Large intestine (tissue), 3 donors: ENCODE measurements at regions not wholly inside any gene's neighbourhood (a gene's known extent, or its start where the extent isn't known, plus 50 kb on each side); places are given as distances from the start of the nearest gene placed in this dataset.

Experiments used
- DNase-seq, 2 donors: peaks; one replicate each; pipeline versions ENCODE4 v3.0.0 to v3.0.0-alpha.2; 2013
- H3K27ac ChIP-seq: one replicate; pipeline ENCODE4 v1.5.1; 2013; ENCODE audit warnings: low read length
- H3K27me3 ChIP-seq: 2 replicates; pipeline ENCODE4 v1.6.1; 2013; ENCODE audit warnings: low read length; ENCODE audit not compliant: control insufficient read depth, insufficient read depth
- H3K36me3 ChIP-seq: 2 replicates; pipeline ENCODE4 v1.6.1; 2013; ENCODE audit warnings: low read length; ENCODE audit not compliant: control insufficient read depth, insufficient read depth
- H3K4me1 ChIP-seq: one replicate; pipeline ENCODE4 v1.6.1; 2013; ENCODE audit warnings: low read length; ENCODE audit not compliant: control insufficient read depth, insufficient read depth
- H3K4me3 ChIP-seq: one replicate; pipeline ENCODE4 v1.5.1; 2013; ENCODE audit warnings: low read length
- H3K9me3 ChIP-seq: one replicate; pipeline ENCODE4 v1.6.1; 2013; ENCODE audit warnings: mild to moderate bottlenecking, low read depth, low read length, moderate library complexity; ENCODE audit not compliant: control insufficient read depth
- WGBS: methylation state at CpG from one replicate; pipeline ENCODE4 v1.1.5; 2013; ENCODE audit warnings: low lambda C conversion rate; ENCODE audit not compliant: insufficient coverage; 5-methylcytosine and 5-hydroxymethylcytosine counted together

GRCh38 chr10:44849936-44850335 is 61.2 kb upstream of the TMEM72 start:
- DNase-seq: no peak
- no peaks in the 10 kb centered on the region for H3K27me3 ChIP-seq
- no peaks in the 10 kb centered on the region for H3K9me3 ChIP-seq
- WGBS: no CpG with 5 or more reads among the region's 2 CpGs
- H3K36me3 ChIP-seq: no peaks in the 10 kb centered on the region
- H3K27ac ChIP-seq: no peak overlapping the region
- no peaks in the 10 kb centered on the region for H3K4me1 ChIP-seq
- no peak overlapping the region for H3K4me3 ChIP-seq

DNA sequence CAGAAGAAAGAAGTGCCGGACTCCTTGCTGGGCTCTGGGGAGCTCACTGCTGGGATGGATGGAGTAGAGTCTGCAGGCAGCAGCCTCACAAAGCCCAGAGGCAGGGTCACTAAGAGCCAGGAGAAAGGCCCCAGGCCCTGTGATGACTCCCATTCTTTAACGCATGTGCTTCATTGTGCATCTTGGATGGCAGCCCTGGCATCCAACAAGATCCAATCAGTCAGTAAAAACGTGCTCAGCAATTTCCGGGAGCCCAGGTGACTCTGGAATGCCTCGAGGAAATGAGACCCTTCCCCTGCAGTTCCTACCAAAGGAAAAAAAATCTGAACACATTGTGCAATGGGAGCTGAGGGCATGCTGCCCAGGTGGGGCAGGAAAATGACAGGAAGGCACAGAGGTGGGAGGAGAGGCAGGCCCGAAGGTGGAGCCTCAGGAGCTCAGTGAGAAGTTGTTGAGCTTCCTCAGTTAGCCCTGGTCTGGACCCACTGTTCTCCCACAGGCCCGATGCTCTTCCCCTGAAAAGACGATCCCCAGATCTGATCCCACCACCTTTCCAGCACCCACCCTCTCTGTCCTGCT is 60.7 kb upstream of the TMEM72 start:
- Histone ChIP-seq H3K27ac (no peak overlapping the region), H3K27me3 (no peaks in the 10 kb centered on the region), H3K4me1 (no peaks in the 10 kb centered on the region), H3K36me3 (no peaks in the 10 kb centered on the region), H3K9me3 (no peaks in the 10 kb centered on the region), H3K4me3 (no peak overlapping the region)
- DNase-seq: no peak
- whole genome bisulfite sequencing: 100% methylated on average over 1 of the region's 8 CpGs

DNA sequence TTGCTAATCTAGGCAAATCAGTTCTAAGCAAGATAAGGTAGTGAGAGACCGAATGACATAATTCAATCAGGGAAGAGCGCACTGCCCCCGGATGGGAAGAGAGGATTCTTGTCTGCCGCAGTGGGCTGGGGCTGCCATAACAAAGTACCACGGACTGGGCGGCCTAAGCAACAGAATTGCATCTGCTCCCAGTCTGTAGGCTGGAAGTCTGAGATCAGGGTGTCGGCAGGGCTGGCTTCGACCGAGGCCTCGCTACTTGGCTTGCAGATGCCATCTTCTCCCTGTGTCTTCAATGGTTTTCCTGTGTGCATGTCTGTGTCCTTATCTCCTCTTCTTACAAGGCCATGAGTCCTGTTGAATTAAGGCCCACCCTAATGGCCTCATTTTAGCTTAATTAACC is 59.7 kb upstream of the TMEM72 start:
- no peaks in the 10 kb centered on the region for H3K4me1 ChIP-seq
- H3K4me3 ChIP-seq: no peak overlapping the region
- no peaks in the 10 kb centered on the region for H3K27me3 ChIP-seq
- DNase-seq: no peak
- no peaks in the 10 kb centered on the region for H3K36me3 ChIP-seq
- no peaks in the 10 kb centered on the region for H3K9me3 ChIP-seq
- WGBS: no CpG with 5 or more reads among the region's 10 CpGs
- H3K27ac ChIP-seq: no peak overlapping the region

- H3K27me3 ChIP-seq: no peaks in the 10 kb centered on the region
- H3K27ac ChIP-seq: no peak overlapping the region
- no peaks in the 10 kb centered on the region for H3K36me3 ChIP-seq
- no peaks in the 10 kb centered on the region for H3K9me3 ChIP-seq
- no peak for DNase-seq
- WGBS: no CpG with 5 or more reads among the region's 8 CpGs
- no peak overlapping the region for H3K4me3 ChIP-seq
- no peaks in the 10 kb centered on the region for H3K4me1 ChIP-seq
These were observed 59.3 kb upstream of the TMEM72 start for GRCh38 chr10:44851881-44852280.

GRCh38 chr10:44853148-44853734 is 57.9 kb upstream of the TMEM72 start:
- Histone ChIP-seq H3K9me3 (no peaks in the 10 kb centered on the region), H3K27ac (no peak overlapping the region), H3K4me3 (no peak overlapping the region), H3K4me1 (no peaks in the 10 kb centered on the region), H3K36me3 (no peaks in the 10 kb centered on the region), H3K27me3 (no peaks in the 10 kb centered on the region)
- no peak for DNase-seq
- WGBS: 80% methylated on average over 1 of the region's 1 CpG

GRCh38 chr10:44853796-44854195 is 57.3 kb upstream of the TMEM72 start:
- Histone ChIP-seq H3K27ac (no peak overlapping the region), H3K36me3 (no peaks in the 10 kb centered on the region), H3K4me3 (no peak overlapping the region), H3K4me1 (no peaks in the 10 kb centered on the region), H3K9me3 (no peaks in the 10 kb centered on the region), H3K27me3 (no peaks in the 10 kb centered on the region)
- no peak for DNase-seq
- WGBS: no CpG with 5 or more reads among the region's 6 CpGs

- DNase-seq: no peak
- H3K36me3 ChIP-seq: no peaks in the 10 kb centered on the region
- H3K9me3 ChIP-seq: no peaks in the 10 kb centered on the region
- H3K4me3 ChIP-seq: no peak overlapping the region
- H3K4me1 ChIP-seq: no peaks in the 10 kb centered on the region
- H3K27ac ChIP-seq: no peak overlapping the region
- WGBS: no CpG with 5 or more reads among the region's 9 CpGs
- H3K27me3 ChIP-seq: no peaks in the 10 kb centered on the region
These were observed 56.3 kb upstream of the TMEM72 start for GRCh38 chr10:44854693-44855350.

- no peak for DNase-seq
- Histone ChIP-seq H3K4me1 (no peaks in the 10 kb centered on the region), H3K4me3 (no peak overlapping the region), H3K9me3 (no peaks in the 10 kb centered on the region), H3K27ac (no peak overlapping the region), H3K36me3 (no peaks in the 10 kb centered on the region), H3K27me3 (no peaks in the 10 kb centered on the region)
- WGBS: no CpG with 5 or more reads among the region's 7 CpGs
These were observed 54.4 kb upstream of the TMEM72 start for GRCh38 chr10:44856696-44857095.

- Histone ChIP-seq H3K27ac (no peak overlapping the region), H3K4me1 (no peaks in the 10 kb centered on the region), H3K36me3 (no peaks in the 10 kb centered on the region), H3K4me3 (no peak overlapping the region), H3K9me3 (no peaks in the 10 kb centered on the region), H3K27me3 (no peaks in the 10 kb centered on the region)
- no CpG with 5 or more reads among the region's 9 CpGs for WGBS
- peak in 1 of 2 donors; percentile 42 for DNase-seq
These were observed 53.6 kb upstream of the TMEM72 start for GRCh38 chr10:44857363-44858016.

- no peaks in the 10 kb centered on the region for H3K4me1 ChIP-seq
- peaks cover 2% of the 10 kb centered on the region for H3K27me3 ChIP-seq
- no CpG with 5 or more reads among the region's 5 CpGs for WGBS
- DNase-seq: no peak
- no peaks in the 10 kb centered on the region for H3K9me3 ChIP-seq
- H3K27ac ChIP-seq: no peak overlapping the region
- H3K36me3 ChIP-seq: no peaks in the 10 kb centered on the region
- H3K4me3 ChIP-seq: no peak overlapping the region
These were observed 53.1 kb upstream of the TMEM72 start for GRCh38 chr10:44858017-44858371.
